GM23338 (cell line): ENCODE measurements at regions not wholly inside any gene's neighbourhood (a gene's known extent, or its start where the extent isn't known, plus 50 kb on each side); places are given as distances from the start of the nearest gene placed in this dataset.

Experiments
- ATAC-seq: fragments of 200-7000 bp; cut with Tn5 transposase; 3 replicates; pipeline ENCODE4 v1.9.1; 2020
- DNase-seq: peaks from one replicate; pipeline ENCODE4 v3.0.0-alpha.2; 2015; ENCODE audit warnings: low spot score
- H2AFZ ChIP-seq: fragments of 200-600 bp; sonication (generic); 2 replicates; pipeline ENCODE4 v1.8.0; 2016; ENCODE audit warnings: antibody characterized with exemption, mild to moderate bottlenecking, moderate library complexity
- H3F3A ChIP-seq: fragments of 200-600 bp; sonication (generic); replicated peaks from 2 replicates; pipeline ENCODE4 v1.8.0; 2017; ENCODE audit warnings: antibody characterized with exemption, mixed run types, low read depth
- H3K27ac ChIP-seq: fragments of 200-600 bp; sonication (generic); 2 replicates; pipeline ENCODE4 v1.6.1; 2016; ENCODE audit warnings: low read depth
- H3K27me3 ChIP-seq: fragments of 200-600 bp; sonication (generic); 2 replicates; pipeline ENCODE4 v1.8.0; 2016; ENCODE audit warnings: mild to moderate bottlenecking, mixed run types, moderate library complexity; ENCODE audit not compliant: insufficient read depth
- H3K36me3 ChIP-seq: fragments of 200-600 bp; sonication (generic); 2 replicates; pipeline ENCODE4 v1.8.0; 2016; ENCODE audit warnings: mild to moderate bottlenecking; ENCODE audit not compliant: insufficient read depth
- H3K4me1 ChIP-seq: fragments of 200-600 bp; sonication (generic); 2 replicates; pipeline ENCODE4 v1.8.0; 2016; ENCODE audit warnings: mild to moderate bottlenecking, moderate library complexity; ENCODE audit not compliant: insufficient read depth
- H3K4me2 ChIP-seq: fragments of 200-600 bp; sonication (generic); 2 replicates; pipeline ENCODE4 v1.7.1; 2017; ENCODE audit warnings: mixed run types
- H3K4me3 ChIP-seq: fragments of 200-600 bp; sonication (generic); 2 replicates; pipeline ENCODE4 v1.6.1; 2016; ENCODE audit warnings: mixed run types
- H3K79me2 ChIP-seq: fragments of 200-600 bp; sonication (generic); replicated peaks from 2 replicates; pipeline ENCODE4 v1.8.0; 2017; ENCODE audit warnings: mild to moderate bottlenecking; ENCODE audit not compliant: insufficient read depth
- H3K9me2 ChIP-seq: fragments of 200-600 bp; sonication (generic); 2 replicates; pipeline ENCODE4 v1.8.0; 2017; ENCODE audit not compliant: insufficient read depth
- H4K20me1 ChIP-seq: fragments of 200-600 bp; sonication (generic); replicated peaks from 2 replicates; pipeline ENCODE4 v1.8.0; 2017; ENCODE audit warnings: mild to moderate bottlenecking; ENCODE audit not compliant: insufficient read depth
- H3K27ac Mint-ChIP-seq: 2 replicates; pipeline ENCODE4 v1.8.0; 2020; ENCODE audit warnings: inconsistent platforms, mild to moderate bottlenecking, moderate library complexity, mixed read lengths
- H3K27me3 Mint-ChIP-seq: 3 replicates; pipeline ENCODE4 v1.8.0; 2022; ENCODE audit warnings: low read depth, mild to moderate bottlenecking, moderate library complexity, mixed read lengths, inconsistent platforms; ENCODE audit not compliant: insufficient read depth, poor library complexity
- H3K36me3 Mint-ChIP-seq: 3 replicates; pipeline ENCODE4 v1.8.0; 2021; ENCODE audit warnings: low read depth, mild to moderate bottlenecking, inconsistent platforms, moderate library complexity, mixed read lengths
- H3K4me1 Mint-ChIP-seq: 3 replicates; pipeline ENCODE4 v1.8.0; 2020; ENCODE audit warnings: mild to moderate bottlenecking, inconsistent platforms, mixed read lengths
- H3K4me3 Mint-ChIP-seq: 3 replicates; pipeline ENCODE4 v1.8.0; 2021; ENCODE audit warnings: moderate library complexity, mild to moderate bottlenecking, inconsistent platforms, mixed read lengths
- H3K9me3 Mint-ChIP-seq: 3 replicates; pipeline ENCODE4 v1.8.0; 2020; ENCODE audit warnings: moderate library complexity, mild to moderate bottlenecking, inconsistent platforms, mixed read lengths
- EZH2 ChIP-seq: fragments of 200-600 bp; sonication (generic); IDR thresholded peaks from one replicate; pipeline ENCODE4 v1.8.0; 2017; ENCODE audit warnings: antibody characterized with exemption, mild to moderate bottlenecking, low read depth; ENCODE audit not compliant: unreplicated experiment
- EZH2phosphoT487 ChIP-seq: fragments of 200-600 bp; sonication (generic); IDR thresholded peaks from one replicate; pipeline ENCODE4 v1.8.1; 2018; ENCODE audit warnings: antibody characterized with exemption; ENCODE audit not compliant: unreplicated experiment
- NANOG ChIP-seq: IDR thresholded peaks from 2 replicates; pipeline ENCODE4 v1.6.1; 2016; ENCODE audit warnings: antibody characterized with exemption, borderline replicate concordance
- ZNF114 ChIP-seq: fragments of 250-450 bp; sonication (Bioruptor Pico); IDR thresholded peaks from 2 replicates; pipeline ENCODE4 v1.5.0; 2020; ENCODE audit warnings: mild to moderate bottlenecking, moderate library complexity
- ZNF331 ChIP-seq: fragments of 250-450 bp; sonication (Bioruptor Pico); IDR thresholded peaks from 2 replicates; pipeline ENCODE4 v1.5.0; 2020; ENCODE audit warnings: low read depth, mild to moderate bottlenecking, moderate library complexity
- TF ChIP-seq, protein P1 (sequence below): fragments of 250-450 bp; sonication (Bioruptor Pico); IDR thresholded peaks from 2 replicates; pipeline ENCODE4 v1.5.0; 2020; ENCODE audit warnings: mild to moderate bottlenecking, moderate library complexity
- TF ChIP-seq, protein P2 (sequence below): IDR thresholded peaks from 2 replicates; pipeline ENCODE4 v1.6.1; 2016; ENCODE audit warnings: antibody characterized with exemption

GRCh38 chr2:223147431-223147830 is 95.4 kb downstream of the KCNE4 start (continued):
- TF ChIP-seq, protein P1, sequence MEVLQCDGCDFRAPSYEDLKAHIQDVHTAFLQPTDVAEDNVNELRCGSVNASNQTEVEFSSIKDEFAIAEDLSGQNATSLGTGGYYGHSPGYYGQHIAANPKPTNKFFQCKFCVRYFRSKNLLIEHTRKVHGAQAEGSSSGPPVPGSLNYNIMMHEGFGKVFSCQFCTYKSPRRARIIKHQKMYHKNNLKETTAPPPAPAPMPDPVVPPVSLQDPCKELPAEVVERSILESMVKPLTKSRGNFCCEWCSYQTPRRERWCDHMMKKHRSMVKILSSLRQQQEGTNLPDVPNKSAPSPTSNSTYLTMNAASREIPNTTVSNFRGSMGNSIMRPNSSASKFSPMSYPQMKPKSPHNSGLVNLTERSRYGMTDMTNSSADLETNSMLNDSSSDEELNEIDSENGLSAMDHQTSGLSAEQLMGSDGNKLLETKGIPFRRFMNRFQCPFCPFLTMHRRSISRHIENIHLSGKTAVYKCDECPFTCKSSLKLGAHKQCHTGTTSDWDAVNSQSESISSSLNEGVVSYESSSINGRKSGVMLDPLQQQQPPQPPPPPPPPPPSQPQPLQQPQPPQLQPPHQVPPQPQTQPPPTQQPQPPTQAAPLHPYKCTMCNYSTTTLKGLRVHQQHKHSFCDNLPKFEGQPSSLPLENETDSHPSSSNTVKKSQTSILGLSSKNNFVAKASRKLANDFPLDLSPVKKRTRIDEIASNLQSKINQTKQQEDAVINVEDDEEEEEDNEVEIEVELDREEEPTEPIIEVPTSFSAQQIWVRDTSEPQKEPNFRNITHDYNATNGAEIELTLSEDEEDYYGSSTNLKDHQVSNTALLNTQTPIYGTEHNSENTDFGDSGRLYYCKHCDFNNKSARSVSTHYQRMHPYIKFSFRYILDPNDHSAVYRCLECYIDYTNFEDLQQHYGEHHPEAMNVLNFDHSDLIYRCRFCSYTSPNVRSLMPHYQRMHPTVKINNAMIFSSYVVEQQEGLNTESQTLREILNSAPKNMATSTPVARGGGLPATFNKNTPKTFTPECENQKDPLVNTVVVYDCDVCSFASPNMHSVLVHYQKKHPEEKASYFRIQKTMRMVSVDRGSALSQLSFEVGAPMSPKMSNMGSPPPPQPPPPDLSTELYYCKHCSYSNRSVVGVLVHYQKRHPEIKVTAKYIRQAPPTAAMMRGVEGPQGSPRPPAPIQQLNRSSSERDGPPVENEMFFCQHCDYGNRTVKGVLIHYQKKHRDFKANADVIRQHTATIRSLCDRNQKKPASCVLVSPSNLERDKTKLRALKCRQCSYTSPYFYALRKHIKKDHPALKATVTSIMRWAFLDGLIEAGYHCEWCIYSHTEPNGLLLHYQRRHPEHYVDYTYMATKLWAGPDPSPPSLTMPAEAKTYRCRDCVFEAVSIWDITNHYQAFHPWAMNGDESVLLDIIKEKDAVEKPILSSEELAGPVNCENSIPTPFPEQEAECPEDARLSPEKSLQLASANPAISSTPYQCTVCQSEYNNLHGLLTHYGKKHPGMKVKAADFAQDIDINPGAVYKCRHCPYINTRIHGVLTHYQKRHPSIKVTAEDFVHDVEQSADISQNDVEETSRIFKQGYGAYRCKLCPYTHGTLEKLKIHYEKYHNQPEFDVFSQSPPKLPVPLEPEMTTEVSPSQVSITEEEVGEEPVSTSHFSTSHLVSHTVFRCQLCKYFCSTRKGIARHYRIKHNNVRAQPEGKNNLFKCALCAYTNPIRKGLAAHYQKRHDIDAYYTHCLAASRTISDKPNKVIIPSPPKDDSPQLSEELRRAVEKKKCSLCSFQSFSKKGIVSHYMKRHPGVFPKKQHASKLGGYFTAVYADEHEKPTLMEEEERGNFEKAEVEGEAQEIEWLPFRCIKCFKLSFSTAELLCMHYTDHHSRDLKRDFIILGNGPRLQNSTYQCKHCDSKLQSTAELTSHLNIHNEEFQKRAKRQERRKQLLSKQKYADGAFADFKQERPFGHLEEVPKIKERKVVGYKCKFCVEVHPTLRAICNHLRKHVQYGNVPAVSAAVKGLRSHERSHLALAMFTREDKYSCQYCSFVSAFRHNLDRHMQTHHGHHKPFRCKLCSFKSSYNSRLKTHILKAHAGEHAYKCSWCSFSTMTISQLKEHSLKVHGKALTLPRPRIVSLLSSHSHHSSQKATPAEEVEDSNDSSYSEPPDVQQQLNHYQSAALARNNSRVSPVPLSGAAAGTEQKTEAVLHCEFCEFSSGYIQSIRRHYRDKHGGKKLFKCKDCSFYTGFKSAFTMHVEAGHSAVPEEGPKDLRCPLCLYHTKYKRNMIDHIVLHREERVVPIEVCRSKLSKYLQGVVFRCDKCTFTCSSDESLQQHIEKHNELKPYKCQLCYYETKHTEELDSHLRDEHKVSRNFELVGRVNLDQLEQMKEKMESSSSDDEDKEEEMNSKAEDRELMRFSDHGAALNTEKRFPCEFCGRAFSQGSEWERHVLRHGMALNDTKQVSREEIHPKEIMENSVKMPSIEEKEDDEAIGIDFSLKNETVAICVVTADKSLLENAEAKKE (CRISPR knock-in tag), result no peak
- TF ChIP-seq ZNF114 (CRISPR knock-in tag) (no peak), ZNF331 (no peak), NANOG (no peak), EZH2phosphoT487 (no peak), EZH2 (no peak)

DNA sequence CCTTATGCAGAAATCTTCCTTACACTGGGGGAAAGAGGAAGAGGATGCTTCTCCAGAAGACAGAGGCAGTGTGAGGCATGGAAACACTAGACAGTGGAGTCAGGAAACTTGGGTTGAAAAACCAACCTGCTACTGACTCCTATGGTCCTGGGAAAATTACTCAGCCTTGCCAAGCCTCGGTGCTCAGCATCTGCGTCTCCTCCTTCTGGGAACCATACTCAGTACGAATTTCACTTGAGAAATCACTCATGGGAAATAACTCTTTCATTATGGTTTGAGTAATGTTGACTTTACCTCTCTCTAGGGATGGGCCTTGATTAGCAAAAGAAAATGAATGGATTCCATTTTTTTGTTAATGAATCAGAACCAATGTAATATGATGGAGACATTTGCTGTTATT is 96.5 kb downstream of the KCNE4 start:
- H3K27me3 ChIP-seq, result no peaks in the 10 kb centered on the region
- H4K20me1 ChIP-seq, result no peaks in the 10 kb centered on the region
- H3K4me3 ChIP-seq, result no peak overlapping the region
- H3F3A ChIP-seq, result no peaks in the 10 kb centered on the region
- no peaks in the 10 kb centered on the region for H3K36me3 Mint-ChIP-seq
- no peaks in the 10 kb centered on the region for H3K4me1 Mint-ChIP-seq
- no peak overlapping the region for H3K4me2 ChIP-seq
- no peak for ATAC-seq
- peaks cover 2% of the 10 kb centered on the region for H3K27me3 Mint-ChIP-seq
- no peaks in the 10 kb centered on the region for H3K9me2 ChIP-seq
- no peaks in the 10 kb centered on the region for H3K4me1 ChIP-seq
- H3K27ac ChIP-seq, result no peak overlapping the region
- no peak overlapping the region for H3K4me3 Mint-ChIP-seq
- H3K79me2 ChIP-seq, result no peaks in the 10 kb centered on the region
- no peaks in the 10 kb centered on the region for H3K36me3 ChIP-seq
- no peak overlapping the region for H3K27ac Mint-ChIP-seq
- no peaks in the 10 kb centered on the region for H3K9me3 Mint-ChIP-seq
- H2AFZ ChIP-seq, result 0 out of 2 replicates have a peak overlapping the region, but pooled peaks have one; percentile 52
- no peak for DNase-seq
- TF ChIP-seq, protein P2, sequence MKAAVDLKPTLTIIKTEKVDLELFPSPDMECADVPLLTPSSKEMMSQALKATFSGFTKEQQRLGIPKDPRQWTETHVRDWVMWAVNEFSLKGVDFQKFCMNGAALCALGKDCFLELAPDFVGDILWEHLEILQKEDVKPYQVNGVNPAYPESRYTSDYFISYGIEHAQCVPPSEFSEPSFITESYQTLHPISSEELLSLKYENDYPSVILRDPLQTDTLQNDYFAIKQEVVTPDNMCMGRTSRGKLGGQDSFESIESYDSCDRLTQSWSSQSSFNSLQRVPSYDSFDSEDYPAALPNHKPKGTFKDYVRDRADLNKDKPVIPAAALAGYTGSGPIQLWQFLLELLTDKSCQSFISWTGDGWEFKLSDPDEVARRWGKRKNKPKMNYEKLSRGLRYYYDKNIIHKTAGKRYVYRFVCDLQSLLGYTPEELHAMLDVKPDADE, result no peak
- no peak for TF ChIP-seq NANOG
- TF ChIP-seq, protein P1 (CRISPR knock-in tag), result no peak
- TF ChIP-seq EZH2phosphoT487, result no peak
- no peak for TF ChIP-seq ZNF114 (CRISPR knock-in tag)
